ENCODE measurements at regions not wholly inside any gene's neighbourhood (a gene's known extent, or its start where the extent isn't known, plus 50 kb on each side); places are given as distances from the start of the nearest gene placed in this dataset.

DNA sequence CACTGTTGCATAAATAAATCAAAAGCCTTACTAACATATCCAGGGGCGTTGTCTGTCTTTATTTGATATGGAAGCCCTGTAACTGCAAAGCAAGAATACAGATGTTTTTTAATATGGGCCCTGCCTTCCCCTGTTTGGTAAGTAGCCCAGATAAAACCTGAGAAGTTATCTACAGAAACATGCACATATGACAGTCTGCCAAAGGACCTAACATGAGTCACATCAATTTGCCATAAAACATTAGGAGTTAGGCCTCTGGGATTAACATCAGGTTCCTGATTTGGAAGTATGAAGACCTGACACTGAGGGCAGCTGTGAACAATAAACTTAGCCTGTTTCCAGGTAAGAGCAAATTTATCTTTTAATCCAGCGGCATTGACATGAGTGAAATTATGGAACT, 1588.8 kb downstream of the REEP3 start:
- TF ChIP-seq POLR2A (IDR thresholded peaks at IDR 0.05), result no peak
- no peak for TF ChIP-seq CTCF (IDR thresholded peaks at IDR 0.05)

Measured in Peyer's patch (tissue), 4 donors.